Thoracic aorta (tissue), 2 donors: ENCODE measurements at regions not wholly inside any gene's neighbourhood (a gene's known extent, or its start where the extent isn't known, plus 50 kb on each side); places are given as distances from the start of the nearest gene placed in this dataset.

ENCODE experiments used
- ATAC-seq: fragments of 150-250 bp; one replicate; pipeline ENCODE4 v1.8.0; 2017; ENCODE audit warnings: low read depth; ENCODE audit not compliant: insufficient number of reproducible peaks, low FRiP score
- DNase-seq: peaks from one replicate; pipeline ENCODE4 v3.0.0-alpha.2; 2020; ENCODE audit warnings: low spot score
- H3K27ac ChIP-seq, 2 donors: fragments of 200-600 bp; sonication (generic); 1 replicate in 1 of 2; 2 replicates in 1 of 2; pipeline ENCODE4 v1.5.1; 2016; ENCODE audit warnings: mild to moderate bottlenecking in 2 of 2, moderate library complexity in 2 of 2
- H3K27me3 ChIP-seq: fragments of 200-600 bp; sonication (generic); replicated peaks from 2 replicates; pipeline ENCODE4 v1.6.0; 2016; ENCODE audit warnings: mild to moderate bottlenecking; ENCODE audit not compliant: insufficient read depth
- H3K36me3 ChIP-seq: fragments of 200-600 bp; sonication (generic); one replicate; pipeline ENCODE4 v1.5.1; 2016
- H3K4me1 ChIP-seq, 2 donors: fragments of 200-600 bp; sonication (generic); 1 replicate in 1 of 2; 2 replicates in 1 of 2; pipeline versions ENCODE4 v1.5.1 to v1.6.0; 2016; ENCODE audit warnings: low read depth in 2 of 2, mild to moderate bottlenecking in 1 of 2; ENCODE audit not compliant: control insufficient read depth in 1 of 2
- H3K4me3 ChIP-seq: fragments of 200-600 bp; sonication (generic); 2 replicates; pipeline ENCODE4 v1.5.1; 2016; ENCODE audit warnings: mild to moderate bottlenecking
- H3K9me3 ChIP-seq: fragments of 200-600 bp; sonication (generic); 2 replicates; pipeline ENCODE4 v1.5.1; 2016
- TF ChIP-seq, protein P1 (sequence below): fragments of 200-600 bp; sonication (generic); IDR thresholded peaks from one replicate; pipeline ENCODE4 v1.5.1; 2019; ENCODE audit warnings: antibody characterized with exemption

GRCh38 chr17:33523577-33523981 lies 230.5 kb upstream of the ASIC2 start:
- TF ChIP-seq, protein P1, sequence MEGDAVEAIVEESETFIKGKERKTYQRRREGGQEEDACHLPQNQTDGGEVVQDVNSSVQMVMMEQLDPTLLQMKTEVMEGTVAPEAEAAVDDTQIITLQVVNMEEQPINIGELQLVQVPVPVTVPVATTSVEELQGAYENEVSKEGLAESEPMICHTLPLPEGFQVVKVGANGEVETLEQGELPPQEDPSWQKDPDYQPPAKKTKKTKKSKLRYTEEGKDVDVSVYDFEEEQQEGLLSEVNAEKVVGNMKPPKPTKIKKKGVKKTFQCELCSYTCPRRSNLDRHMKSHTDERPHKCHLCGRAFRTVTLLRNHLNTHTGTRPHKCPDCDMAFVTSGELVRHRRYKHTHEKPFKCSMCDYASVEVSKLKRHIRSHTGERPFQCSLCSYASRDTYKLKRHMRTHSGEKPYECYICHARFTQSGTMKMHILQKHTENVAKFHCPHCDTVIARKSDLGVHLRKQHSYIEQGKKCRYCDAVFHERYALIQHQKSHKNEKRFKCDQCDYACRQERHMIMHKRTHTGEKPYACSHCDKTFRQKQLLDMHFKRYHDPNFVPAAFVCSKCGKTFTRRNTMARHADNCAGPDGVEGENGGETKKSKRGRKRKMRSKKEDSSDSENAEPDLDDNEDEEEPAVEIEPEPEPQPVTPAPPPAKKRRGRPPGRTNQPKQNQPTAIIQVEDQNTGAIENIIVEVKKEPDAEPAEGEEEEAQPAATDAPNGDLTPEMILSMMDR = no peak
- Histone ChIP-seq H3K36me3 (no peaks in the 10 kb centered on the region), H3K27ac (no peak overlapping the region), H3K4me1 (no peaks in the 10 kb centered on the region), H3K9me3 (no peaks in the 10 kb centered on the region), H3K27me3 (no peaks in the 10 kb centered on the region), H3K4me3 (no peak overlapping the region)
- ATAC-seq (no peak), DNase-seq (no peak)

- no peak for ATAC-seq
- H3K27me3 ChIP-seq = no peaks in the 10 kb centered on the region
- no peak overlapping the region for H3K4me3 ChIP-seq
- TF ChIP-seq, protein P1 = no peak
- H3K4me1 ChIP-seq = no peaks in the 10 kb centered on the region
- H3K9me3 ChIP-seq = no peaks in the 10 kb centered on the region
- no peak overlapping the region for H3K27ac ChIP-seq
- DNase-seq = no peak
- H3K36me3 ChIP-seq = no peaks in the 10 kb centered on the region
Measured at GRCh38 chr17:33525186-33525585, 232.1 kb upstream of the ASIC2 start.

DNA sequence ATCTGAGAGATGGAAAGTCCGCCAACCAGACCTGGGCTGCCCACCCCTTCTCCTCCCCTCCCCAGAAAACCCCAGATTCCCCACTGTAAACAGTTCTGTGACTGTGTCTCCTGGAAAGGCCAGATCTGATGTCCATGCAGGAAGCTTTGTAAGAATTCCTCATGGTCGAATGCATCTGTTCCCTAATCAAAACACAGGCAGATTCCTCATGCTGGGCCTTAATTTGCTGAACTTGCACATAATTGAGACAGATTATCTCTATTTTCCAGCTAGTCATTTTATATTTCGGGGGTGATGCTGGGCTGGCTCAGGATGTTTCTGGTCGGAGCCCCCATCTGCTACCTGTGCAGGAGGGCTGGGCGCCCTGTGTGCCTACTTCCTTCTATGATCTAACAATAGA lies 233.6 kb upstream of the ASIC2 start:
- no peak overlapping the region for H3K27ac ChIP-seq
- ATAC-seq = no peak
- H3K4me1 ChIP-seq = no peaks in the 10 kb centered on the region
- H3K9me3 ChIP-seq = no peaks in the 10 kb centered on the region
- H3K4me3 ChIP-seq = no peak overlapping the region
- no peaks in the 10 kb centered on the region for H3K27me3 ChIP-seq
- H3K36me3 ChIP-seq = no peaks in the 10 kb centered on the region
- no peak for DNase-seq
- TF ChIP-seq, protein P1 = no peak

GRCh38 chr17:33527290-33527689 lies 234.2 kb upstream of the ASIC2 start:
- ATAC-seq = no peak

GRCh38 chr17:33528846-33529245 lies 235.8 kb upstream of the ASIC2 start:
- DNase-seq (no peak), ATAC-seq (no peak)
- H3K36me3 ChIP-seq = no peaks in the 10 kb centered on the region
- H3K27me3 ChIP-seq = no peaks in the 10 kb centered on the region
- H3K27ac ChIP-seq = no peak overlapping the region
- TF ChIP-seq, protein P1 = no peak
- no peaks in the 10 kb centered on the region for H3K4me1 ChIP-seq
- no peak overlapping the region for H3K4me3 ChIP-seq
- no peaks in the 10 kb centered on the region for H3K9me3 ChIP-seq

More at GRCh38 chr17:33527290-33527689, 234.2 kb upstream of the ASIC2 start:
- TF ChIP-seq, protein P1 = no peak
- Histone ChIP-seq H3K4me3 (no peak overlapping the region), H3K27ac (no peak overlapping the region), H3K36me3 (no peaks in the 10 kb centered on the region), H3K4me1 (no peaks in the 10 kb centered on the region), H3K9me3 (no peaks in the 10 kb centered on the region), H3K27me3 (no peaks in the 10 kb centered on the region)
- DNase-seq = no peak
